Medulla oblongata (tissue), 1 donor: ENCODE measurements at regions not wholly inside any gene's neighbourhood (a gene's known extent, or its start where the extent isn't known, plus 50 kb on each side); places are given as distances from the start of the nearest gene placed in this dataset.

Experiments
- DNase-seq: peaks from one replicate; pipeline ENCODE4 v3.0.0-alpha.2; 2015; ENCODE audit errors: extremely low spot score

GRCh38 chr6:91562955-91563354 is 976.1 kb upstream of the MAP3K7 start:
- DNase-seq: no peak

- no peak for DNase-seq
Observed at GRCh38 chr6:91560409-91560808, 973.5 kb upstream of the MAP3K7 start.

GRCh38 chr6:91540902-91541301 is 954.0 kb upstream of the MAP3K7 start:
- peak; percentile 9 for DNase-seq

- no peak for DNase-seq
Observed at GRCh38 chr6:91539456-91539855, 952.6 kb upstream of the MAP3K7 start.

- DNase-seq: no peak
Observed at GRCh38 chr6:91538622-91539021, 951.8 kb upstream of the MAP3K7 start.

GRCh38 chr6:91534614-91535013 is 947.7 kb upstream of the MAP3K7 start:
- no peak for DNase-seq

GRCh38 chr6:91523511-91523910 is 936.6 kb upstream of the MAP3K7 start:
- DNase-seq: no peak

GRCh38 chr6:91521999-91522398 is 935.1 kb upstream of the MAP3K7 start:
- no peak for DNase-seq

GRCh38 chr6:91509711-91510110 is 922.8 kb upstream of the MAP3K7 start:
- no peak for DNase-seq

- DNase-seq: no peak
Observed at GRCh38 chr6:91509039-91509438, 922.2 kb upstream of the MAP3K7 start.

- no peak for DNase-seq
Observed at GRCh38 chr6:91506509-91506908, 919.6 kb upstream of the MAP3K7 start.

- DNase-seq: no peak
Observed at GRCh38 chr6:91505199-91505598, 918.3 kb upstream of the MAP3K7 start.

GRCh38 chr6:91501930-91502329 is 915.1 kb upstream of the MAP3K7 start:
- no peak for DNase-seq

GRCh38 chr6:91500689-91501303 is 913.9 kb upstream of the MAP3K7 start:
- DNase-seq: no peak

GRCh38 chr6:91498576-91498975 is 911.7 kb upstream of the MAP3K7 start:
- no peak for DNase-seq

- DNase-seq: no peak
Observed at GRCh38 chr6:91497770-91498169, 910.9 kb upstream of the MAP3K7 start.

- DNase-seq: no peak
Observed at GRCh38 chr6:91490671-91491301, 903.9 kb upstream of the MAP3K7 start.

GRCh38 chr6:91487696-91488392 is 901.0 kb upstream of the MAP3K7 start:
- DNase-seq: no peak

- no peak for DNase-seq
Observed at GRCh38 chr6:91486200-91486599, 899.3 kb upstream of the MAP3K7 start.

- DNase-seq: no peak
Observed at GRCh38 chr6:91485047-91485446, 898.2 kb upstream of the MAP3K7 start.

GRCh38 chr6:91483415-91484105 is 896.7 kb upstream of the MAP3K7 start:
- DNase-seq: no peak

GRCh38 chr6:91482498-91482897 is 895.6 kb upstream of the MAP3K7 start:
- no peak for DNase-seq

GRCh38 chr6:91480402-91480801 is 893.5 kb upstream of the MAP3K7 start:
- no peak for DNase-seq
